GM12874 (cell line): ENCODE measurements at regions not wholly inside any gene's neighbourhood (a gene's known extent, or its start where the extent isn't known, plus 50 kb on each side); places are given as distances from the start of the nearest gene placed in this dataset.

Source experiments
- CTCF ChIP-seq: IDR thresholded peaks from 2 replicates; pipeline ENCODE4 v1.5.1; 2011; ENCODE audit warnings: low read depth, mild to moderate bottlenecking, control low read depth, low read length, moderate library complexity; ENCODE audit not compliant: insufficient read depth

- TF ChIP-seq CTCF, result no peak
These were observed 299.6 kb downstream of the LMX1A start for GRCh38 chr1:165056914-165057313.

GRCh38 chr1:165055581-165055980 lies 300.9 kb downstream of the LMX1A start:
- no peak for TF ChIP-seq CTCF

- no peak for TF ChIP-seq CTCF
These were observed 301.9 kb downstream of the LMX1A start for GRCh38 chr1:165054627-165055026.

- no peak for TF ChIP-seq CTCF
These were observed 303.2 kb downstream of the LMX1A start for GRCh38 chr1:165053351-165053750.

GRCh38 chr1:165052936-165053335 lies 303.6 kb downstream of the LMX1A start:
- TF ChIP-seq CTCF, result no peak

- TF ChIP-seq CTCF, result no peak
These were observed 304.1 kb downstream of the LMX1A start for GRCh38 chr1:165052431-165052830.

- no peak for TF ChIP-seq CTCF
These were observed 306.3 kb downstream of the LMX1A start for GRCh38 chr1:165050246-165050645.

- TF ChIP-seq CTCF, result no peak
These were observed 308.5 kb downstream of the LMX1A start for GRCh38 chr1:165047994-165048393.
